NCI-H1092 treated with DMSO at 0.1 percent for 48 hours (cell line): ENCODE measurements at regions not wholly inside any gene's neighbourhood (a gene's known extent, or its start where the extent isn't known, plus 50 kb on each side); places are given as distances from the start of the nearest gene placed in this dataset.

Source experiments
- DNase-seq: peaks from one replicate; lab custom pipeline; 2025; lab: John Stamatoyannopoulos, UW

DNA sequence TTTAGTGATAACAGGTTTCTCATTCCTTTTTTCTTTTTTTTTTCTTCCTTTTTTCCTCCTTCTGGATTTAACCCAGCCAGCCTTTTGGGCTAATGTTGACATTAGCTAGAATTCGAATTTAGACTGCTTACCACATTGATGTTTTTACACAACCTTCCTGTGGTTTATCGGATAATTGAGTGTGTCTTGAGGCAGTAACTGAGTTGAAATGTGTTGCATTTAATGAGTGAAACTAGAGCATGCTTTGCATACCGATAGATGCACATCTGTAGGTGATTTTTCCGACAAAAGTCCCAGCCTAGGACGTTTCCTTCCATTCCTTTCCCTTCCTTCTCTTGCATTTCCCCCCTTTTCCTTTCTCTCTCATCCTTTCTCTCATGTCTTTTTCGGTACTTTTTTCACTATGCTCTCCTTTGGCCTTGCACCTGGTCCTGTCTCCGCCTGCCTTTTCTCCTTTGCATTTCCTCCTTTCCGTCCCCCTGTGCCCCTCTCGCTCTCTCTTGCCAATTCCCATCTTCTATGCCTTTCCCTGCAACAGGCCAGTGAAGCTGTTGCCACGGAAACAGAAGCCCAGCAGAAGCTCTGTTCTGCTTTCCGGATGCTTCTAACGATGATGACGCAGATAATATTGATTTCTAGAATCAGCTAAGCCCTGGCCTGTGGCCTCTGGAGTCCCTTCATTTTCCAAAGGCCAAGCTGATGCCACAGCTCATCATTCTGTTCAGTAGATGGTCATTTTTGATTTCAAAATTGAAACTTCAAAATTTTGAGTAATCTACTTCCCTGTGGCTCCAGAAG is 76.1 kb downstream of the SLC25A47 start:
- peak; percentile 31 for DNase-seq

DNA sequence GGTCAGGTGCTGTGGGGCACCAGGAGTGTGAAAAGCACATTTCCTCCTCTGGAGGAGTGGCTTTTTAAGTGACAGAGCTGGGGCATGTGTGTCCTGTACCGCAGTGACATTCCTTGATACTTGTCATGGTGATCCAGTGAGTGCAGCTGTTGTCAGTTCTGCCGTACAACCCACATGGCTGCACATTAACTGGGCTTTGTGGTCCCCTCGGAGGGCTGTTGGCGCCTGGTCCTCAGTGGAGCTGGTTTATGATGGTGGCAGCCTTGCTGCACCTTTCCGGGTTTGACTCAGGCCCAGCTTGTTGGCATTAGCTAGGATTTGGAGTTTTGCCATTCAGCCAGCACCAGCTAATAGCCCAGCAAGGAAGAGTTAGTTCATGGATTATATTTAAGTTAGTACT is 77.0 kb downstream of the SLC25A47 start:
- peak; percentile 50 for DNase-seq

DNA sequence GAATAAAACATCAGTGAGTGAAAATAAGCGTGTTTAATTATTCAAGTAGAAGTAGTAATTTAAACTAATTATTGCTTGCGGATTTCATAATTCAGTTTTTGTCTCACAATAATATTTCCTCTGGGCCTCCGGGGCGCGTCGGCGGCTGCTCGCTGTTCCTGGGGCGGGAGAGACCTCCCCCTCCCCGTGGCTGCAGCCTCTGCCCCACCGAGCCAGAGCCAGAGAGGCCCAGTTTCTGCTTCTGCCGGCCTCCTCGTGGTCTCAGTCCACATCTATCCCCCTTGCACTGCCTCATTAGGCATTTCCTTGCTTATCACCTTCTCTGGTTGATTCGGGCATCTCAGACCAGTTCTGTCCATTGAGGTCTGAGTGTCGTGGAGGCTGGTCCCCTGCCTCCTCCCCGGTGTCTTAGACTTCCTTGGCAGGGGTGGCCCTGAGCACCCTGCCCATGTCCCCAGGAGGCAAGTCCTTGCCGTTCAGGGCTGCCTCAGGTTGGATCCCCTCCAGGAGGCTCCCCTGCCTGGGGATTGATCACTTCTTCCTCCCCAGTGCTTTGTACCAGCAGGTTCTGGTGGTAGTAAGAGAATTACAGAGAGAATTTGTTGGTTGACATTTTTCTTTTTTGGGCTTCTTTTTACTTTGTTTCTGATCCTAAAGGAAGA is 78.0 kb downstream of the SLC25A47 start:
- DNase-seq: no peak

DNA sequence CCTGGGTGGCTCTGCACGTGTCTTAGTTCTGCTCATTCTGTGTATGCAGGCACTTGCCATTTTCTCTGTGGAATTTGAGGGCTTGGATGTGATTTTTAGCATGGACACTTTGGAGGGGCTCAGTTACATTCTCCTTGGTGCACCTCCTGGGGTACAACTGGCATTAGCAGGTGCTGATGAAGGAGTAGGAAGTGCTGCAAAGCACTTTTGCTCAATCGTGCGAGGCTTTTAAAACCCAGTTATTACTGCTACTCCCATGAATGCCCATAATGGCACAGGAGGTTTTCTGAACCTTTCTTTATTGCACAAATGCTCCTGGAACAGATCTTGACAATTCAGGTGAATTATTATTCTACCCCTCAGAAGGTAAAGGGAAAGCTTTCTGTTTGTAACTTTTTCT is 78.7 kb downstream of the SLC25A47 start:
- DNase-seq: no peak

DNA sequence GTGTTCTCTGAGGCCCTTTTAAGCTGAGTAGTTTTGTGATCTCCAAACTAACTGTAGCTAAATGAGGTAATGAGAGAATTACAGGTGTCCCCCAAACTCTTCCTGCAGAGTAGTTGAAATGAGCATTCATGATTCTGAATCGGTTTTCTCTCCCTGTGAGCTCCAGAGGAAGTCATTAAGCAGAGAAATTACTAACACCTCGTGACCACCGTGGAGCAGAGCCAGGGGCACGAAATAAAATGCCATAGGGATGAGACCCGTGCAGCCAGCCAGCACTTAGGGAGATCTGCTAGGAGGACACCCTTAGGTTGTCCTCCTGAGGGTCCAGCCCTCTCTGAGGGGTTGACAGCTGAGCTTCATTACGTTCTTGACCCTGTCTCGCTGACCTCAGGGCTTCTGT is 79.5 kb downstream of the SLC25A47 start:
- peak; percentile 32 for DNase-seq

DNA sequence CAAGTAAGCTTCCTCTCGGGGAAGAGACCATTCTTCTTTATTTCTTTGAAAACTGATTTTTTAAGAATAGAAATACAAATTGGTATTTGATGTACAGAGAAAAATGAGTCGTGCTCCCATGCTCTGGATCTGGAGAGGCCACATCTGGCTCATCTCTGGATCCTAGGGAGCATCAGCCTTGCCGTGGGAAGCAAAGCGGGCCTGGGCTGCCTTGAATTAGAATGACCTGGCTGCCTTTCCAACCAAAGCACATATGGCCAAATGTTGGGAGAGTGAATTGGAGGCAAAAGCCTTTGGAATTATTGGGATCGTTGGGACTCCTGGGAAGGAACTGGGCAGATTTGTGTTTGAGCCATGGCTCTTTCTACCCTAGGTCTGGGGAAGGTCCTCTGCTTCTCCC is 80.0 kb downstream of the SLC25A47 start:
- DNase-seq: no peak

DNA sequence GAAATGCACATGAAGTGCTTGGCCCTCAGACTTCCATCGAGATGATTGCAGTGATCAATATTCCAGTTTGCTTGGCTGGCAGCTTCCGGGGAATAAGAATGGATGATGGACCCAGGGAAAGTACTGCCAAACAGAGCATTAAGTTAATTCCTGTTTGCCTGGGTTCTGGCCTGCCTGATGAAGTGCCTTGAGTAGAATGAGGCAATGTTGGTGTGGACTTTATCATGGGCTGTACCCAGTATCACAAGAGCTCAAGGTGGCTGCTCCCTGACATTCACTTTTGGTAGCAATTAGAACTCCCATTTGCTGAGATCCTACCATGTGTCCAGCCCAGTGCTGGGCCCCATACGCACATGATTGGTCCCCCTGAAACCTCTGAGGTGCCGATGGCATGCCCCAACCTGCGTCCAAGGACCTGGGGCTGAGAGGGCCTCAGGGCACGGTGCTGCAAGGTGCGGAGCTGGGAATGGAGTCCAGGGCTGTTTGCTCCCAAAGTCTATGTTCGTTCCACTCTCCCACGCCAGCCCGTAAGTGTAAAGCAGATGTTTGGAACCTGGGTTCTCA is 80.7 kb downstream of the SLC25A47 start:
- DNase-seq: peak; percentile 19

DNA sequence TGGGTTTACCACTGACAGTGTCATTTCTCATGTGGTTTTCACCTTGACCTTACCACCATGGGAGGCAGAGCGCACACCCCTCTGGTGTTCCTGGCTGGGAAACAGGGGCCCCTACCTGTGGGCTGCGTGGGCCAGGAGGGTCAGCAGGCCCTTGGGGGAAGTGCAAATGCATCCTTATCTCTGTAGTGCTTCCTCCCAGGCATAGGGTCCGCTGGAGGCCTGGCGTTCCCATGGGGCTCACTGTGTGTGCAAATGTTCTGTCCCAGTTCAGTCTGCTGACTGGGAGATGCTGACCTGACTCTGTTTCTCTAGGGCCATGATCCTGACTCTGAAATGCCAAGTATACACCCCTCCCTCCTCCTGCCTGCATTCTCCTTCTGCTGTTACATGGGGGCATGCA is 81.3 kb downstream of the SLC25A47 start:
- no peak for DNase-seq

DNA sequence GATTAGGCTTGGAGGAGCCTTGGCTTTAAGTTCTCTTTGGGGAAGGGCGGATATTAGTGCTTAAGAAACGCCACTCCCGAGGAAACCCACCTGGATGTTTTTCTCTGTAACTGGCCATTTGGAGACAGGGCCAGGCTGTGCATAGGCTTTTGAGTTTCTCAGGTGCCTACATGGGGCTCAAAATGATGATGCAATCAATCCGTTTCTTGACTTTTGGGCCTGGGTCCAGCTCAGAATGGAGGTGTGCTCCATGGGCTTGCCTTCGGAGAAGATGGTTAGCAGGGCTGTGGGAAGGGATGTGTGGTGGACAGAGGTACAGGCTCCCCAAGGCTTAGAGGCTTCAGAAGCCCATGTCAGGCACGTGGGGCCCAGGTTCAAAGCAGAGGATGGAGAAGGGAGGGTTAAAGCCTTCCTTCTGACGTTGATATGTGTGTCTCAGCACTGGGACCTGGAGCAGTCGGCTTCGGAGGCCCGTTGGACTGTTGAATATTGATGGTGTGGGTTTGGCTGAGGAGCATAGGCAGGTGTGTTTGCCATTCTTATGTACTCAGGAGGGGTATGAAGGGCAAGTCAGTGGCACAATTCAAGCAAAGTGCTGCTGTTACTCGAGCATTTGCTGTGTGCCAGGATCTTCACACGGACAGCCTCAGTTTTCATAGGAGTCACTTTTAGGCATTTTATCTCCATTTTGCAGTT is 82.8 kb downstream of the SLC25A47 start:
- DNase-seq: no peak

DNA sequence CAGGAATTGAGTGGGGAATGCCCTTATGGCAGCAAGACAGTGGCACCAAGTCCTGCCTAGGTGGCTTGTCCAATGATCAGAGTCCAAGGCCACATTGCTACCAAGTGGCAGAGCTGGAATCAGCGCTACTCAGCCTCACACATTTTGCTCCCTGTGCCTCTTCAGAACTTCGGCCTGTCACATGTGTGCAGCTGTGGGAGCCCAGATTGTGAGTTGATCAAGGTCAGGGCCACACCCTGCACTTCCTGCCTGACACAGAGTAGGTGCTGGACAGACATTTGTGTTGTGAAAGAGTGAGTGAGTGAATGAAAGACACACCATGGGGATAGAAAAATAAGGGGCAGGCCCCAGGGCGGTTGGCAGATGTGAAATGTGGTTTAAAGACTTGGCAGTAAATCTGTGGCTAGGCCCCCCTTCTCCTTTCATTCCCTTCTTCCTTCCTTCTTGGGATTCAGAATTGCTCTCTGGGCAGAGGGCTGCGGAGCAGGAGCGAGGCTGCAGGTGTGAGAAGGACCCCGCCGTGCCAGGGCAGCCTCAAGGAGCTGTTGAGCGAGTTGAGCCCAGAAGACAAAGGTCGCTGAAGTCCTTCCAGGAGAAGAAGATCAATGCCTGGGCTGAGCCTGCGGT is 83.5 kb downstream of the SLC25A47 start:
- no peak for DNase-seq

DNA sequence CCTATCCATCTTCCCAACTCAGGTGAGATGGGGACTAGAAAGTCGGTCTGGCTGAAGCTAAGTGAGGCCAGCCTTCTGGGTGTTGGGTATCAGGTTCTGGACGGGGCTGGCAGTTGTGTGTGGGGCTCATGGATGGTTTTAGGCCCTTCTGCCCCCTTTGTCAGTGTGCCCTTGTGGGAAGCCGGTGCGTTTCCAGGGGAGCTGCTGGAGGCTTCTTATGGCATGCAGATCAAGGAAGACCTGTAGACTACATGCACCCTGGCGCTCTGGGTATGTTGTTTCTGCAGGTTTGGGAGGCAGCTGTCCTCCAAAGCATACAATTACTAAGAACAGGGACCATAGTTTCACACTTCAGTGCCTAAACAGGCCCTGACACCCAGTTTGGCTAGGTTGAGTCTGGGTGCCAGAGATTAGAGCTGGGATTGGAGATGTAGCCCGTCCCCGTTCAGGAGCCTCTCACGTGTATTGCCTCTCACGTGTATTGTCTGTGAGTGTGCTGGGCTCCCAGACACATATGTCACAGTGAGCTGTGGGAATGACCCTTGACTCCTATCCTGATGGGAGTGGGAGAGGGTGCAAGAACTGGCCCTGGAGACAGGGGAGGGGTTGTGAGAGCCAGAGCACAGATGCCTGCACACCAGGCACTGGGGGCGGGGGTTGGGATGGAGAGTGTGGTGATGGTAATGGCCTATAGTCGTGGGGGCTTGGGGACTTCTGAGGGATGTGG is 84.4 kb downstream of the SLC25A47 start:
- no peak for DNase-seq

DNA sequence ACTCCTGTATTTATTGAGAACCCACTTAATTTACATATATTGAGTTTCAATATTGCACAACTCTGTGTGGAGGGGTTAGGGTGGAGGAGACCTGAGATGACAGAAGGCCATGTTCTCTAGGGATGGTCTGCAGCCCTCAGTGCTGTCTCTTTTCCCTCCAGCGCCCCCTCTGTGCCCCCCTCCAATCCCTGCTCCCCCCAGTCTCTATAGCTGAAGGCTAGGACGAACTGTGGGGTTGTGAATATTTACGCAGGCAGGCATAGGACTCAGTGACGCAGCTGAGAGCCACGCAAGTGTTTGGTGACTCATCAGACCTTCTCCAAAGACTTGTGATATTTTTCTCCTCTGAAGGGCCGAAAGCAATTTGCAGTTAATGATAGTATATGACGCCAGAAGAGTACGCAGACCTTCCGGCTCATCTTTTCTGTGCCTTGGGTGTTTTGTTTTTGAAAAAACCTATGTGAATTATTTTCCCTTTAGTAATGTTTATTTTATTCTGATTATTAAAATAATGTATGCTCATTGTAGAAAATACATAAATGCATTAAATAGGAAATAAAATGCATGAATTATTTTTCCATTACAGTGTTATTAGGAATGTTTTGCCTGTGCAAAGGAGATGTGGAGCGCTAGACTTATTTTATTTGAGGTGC is 85.3 kb downstream of the SLC25A47 start:
- DNase-seq: no peak

DNA sequence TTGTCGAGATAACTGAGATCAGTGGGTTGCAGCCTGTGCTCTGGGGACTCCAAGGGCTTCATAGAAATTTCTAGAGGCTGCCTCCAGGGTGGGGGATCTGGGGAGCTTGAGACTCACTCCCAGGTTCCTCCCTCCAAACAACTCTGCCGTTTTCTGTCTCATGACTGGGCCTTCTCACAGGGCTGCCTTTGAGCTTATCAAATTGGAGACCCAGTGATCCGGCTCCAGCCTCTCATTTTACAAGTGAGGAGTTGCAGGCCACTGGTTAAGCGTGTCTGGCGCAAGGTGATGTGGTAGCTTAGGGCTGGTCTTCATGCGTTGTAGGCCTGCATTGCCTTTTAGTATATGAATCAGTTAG is 85.8 kb downstream of the SLC25A47 start:
- no peak for DNase-seq

DNA sequence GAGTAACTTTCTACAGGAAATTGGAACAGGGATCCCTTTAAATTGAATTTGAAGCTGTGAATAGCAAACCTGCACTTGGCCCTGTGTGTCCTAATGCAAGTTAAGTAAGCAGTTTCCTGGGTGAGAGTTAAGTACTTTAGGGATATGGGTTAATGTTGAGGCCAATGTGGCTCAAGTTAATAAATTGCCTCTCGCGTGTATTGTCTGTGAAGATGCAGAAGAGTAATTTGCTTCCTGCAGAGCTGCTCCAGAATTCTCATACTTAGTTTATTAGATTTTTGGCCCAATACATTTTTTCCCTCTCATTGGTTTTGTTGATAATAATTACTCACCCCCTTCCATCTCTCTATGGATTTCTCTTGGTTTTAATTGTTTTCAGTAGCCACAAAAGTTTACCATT is 86.5 kb downstream of the SLC25A47 start:
- no peak for DNase-seq

DNA sequence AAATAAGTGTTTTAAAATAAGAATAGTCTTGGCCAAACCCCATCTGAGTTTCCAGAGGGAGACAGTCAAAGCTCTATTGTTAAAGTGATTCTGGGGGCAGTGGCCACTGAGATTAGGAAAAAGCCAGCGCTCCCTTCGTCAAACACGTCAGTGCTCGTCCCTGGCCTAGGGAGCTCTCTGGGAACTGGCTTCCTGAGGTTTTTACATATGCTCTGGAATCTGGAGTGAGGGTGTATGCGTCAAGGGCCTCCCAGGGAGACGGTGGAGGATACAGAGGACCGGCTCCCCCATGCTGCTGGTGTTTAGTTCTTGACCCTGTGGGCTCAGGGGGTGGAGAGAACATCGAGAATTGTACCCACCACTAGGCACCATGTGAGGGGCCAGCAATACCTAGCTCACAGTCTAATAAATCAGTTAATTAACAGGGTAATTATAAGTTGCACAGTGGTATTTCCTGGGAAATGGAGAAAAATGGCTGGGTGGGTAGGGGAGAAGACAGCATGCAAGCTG is 87.0 kb downstream of the SLC25A47 start:
- no peak for DNase-seq

DNA sequence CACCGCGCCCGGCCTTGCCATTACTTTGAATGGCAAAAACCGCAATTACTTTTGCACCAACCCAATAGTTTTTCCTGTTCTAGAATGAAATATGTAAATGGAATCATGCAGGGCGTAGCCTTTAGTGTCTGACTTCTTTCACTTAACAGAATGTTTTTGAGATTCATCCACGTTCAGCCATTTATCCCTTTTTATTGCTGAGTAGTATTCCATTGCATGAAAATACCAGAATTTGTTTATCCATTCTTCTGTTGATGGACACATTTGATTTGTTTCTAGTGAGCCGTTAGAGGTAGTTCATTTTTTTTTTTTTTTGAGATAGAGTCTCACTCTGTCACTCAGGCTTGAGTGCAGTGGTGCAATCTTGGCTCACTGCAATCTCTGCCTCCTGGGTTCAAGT is 90.6 kb downstream of the SLC25A47 start:
- DNase-seq: no peak

DNA sequence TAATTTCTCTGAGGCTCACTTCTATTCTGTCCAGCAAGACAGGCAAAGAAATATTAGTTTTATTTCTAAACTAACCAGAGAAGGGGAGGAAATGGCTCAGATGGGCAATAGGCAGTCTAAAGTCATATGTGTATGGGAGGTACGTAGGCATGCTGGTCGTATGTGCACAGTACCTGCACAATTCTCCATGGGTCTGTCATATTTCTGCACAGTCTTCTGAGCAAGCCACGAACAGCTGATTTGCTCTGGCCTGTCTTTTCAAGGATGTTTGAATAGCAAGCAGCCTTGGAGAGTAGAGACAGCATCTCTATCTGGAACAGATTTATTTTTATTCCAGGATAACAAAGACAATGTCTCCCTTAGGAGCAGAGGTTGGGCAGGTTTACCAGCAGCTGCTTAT is 92.1 kb downstream of the SLC25A47 start:
- no peak for DNase-seq

DNA sequence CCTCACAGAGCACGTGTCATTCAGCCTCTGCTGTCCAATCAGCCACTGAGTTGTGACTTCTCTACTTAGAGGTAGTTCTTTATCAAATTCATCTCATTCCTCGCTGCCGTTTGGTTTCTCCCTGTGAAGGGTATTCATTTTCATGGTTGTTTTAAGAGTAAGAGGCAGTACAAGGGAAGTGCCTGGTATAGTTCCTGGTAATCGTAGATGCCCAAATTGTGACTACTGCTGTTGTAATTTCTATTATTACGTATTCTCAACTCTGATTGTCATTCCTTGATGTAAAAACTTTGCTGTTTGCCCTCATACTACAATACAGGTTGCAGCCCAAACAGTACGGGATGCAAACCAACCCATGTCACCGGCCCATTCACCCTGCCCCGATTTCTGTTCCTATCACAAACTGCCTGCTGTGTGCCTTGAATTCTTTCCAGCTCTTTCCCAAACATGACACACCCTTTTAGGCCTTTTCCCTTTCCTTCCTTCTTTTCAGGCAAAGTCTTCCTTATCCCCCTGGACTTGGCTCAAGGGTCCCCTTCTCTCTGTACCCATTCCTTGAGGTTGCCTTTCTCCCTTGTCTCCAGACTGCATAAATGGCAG is 93.0 kb downstream of the SLC25A47 start:
- no peak for DNase-seq

DNA sequence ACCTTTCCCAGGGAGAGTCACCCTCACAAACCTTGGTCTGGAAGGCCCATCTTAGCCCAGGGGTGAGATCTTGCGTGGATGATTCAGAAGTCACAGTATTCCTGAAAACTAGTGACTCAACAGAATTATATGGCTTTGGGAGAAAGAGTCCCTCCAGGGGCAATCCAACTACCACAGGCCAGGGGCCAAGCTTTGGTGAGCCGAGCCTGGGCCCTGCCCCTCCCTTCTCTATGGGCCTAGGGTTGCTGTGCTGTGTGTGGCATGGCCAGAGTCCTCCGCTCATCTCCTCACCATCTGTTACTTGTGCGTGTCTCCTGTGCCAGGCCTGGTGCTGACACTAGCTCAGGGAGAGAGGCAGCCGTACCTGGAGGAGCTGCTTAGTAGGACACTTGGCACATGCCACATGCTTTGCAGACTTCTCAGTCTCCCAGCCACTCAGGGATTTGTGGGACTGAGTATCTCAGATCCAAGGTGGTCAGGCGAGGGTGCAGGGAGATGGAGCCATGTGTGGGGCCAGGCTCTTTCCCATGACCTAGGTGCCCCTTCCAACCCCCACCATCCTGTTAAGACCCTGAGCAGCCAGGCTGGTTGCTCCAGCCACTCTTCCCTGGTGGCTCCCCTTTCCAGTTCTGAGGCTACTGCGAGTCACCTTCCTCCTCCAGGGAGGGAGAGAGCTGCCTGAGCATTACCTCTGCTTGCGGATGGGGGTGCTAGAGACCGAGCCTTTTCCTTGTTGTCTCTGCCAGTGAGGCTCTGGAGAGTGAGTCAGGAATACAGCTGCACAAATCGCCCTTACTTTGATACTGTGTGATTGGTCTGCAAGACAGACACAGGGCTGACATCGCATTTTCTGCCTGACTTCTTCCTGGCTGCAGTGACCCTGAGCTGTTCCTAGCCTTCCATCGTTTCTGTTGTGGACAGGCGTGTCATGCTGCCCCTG is 94.1 kb downstream of the SLC25A47 start:
- no peak for DNase-seq
